Astrocyte (in vitro differentiated cells and primary cell): ENCODE measurements at regions not wholly inside any gene's neighbourhood (a gene's known extent, or its start where the extent isn't known, plus 50 kb on each side); places are given as distances from the start of the nearest gene placed in this dataset.

Source experiments
- DNase-seq: peaks from one replicate; pipeline ENCODE4 v3.0.0-alpha.2; 2010; ENCODE audit warnings: low read depth
- FAIRE-seq: peaks from 2 replicates; lab custom pipeline; 2011; peaks lifted over from hg19 to GRCh38; lab: Jason Lieb, UNC
- H2AFZ ChIP-seq: 2 replicates; pipeline ENCODE4 v1.6.0; 2012; ENCODE audit warnings: low read depth, low read length, inconsistent platforms
- H3K27ac ChIP-seq: 2 replicates; pipeline ENCODE4 v1.5.1; 2011; ENCODE audit warnings: low read depth, low read length, inconsistent platforms
- H3K27me3 ChIP-seq: 2 replicates; pipeline ENCODE4 v1.6.0; 2011; ENCODE audit warnings: low read length, inconsistent platforms; ENCODE audit not compliant: insufficient read depth
- H3K36me3 ChIP-seq: 2 replicates; pipeline ENCODE4 v1.5.1; 2011; ENCODE audit warnings: low read length, inconsistent platforms; ENCODE audit not compliant: insufficient read depth
- H3K4me1 ChIP-seq: 2 replicates; pipeline ENCODE4 v1.5.1; 2011; ENCODE audit warnings: low read length, inconsistent platforms; ENCODE audit not compliant: insufficient read depth
- H3K4me2 ChIP-seq: 2 replicates; pipeline ENCODE4 v1.6.0; 2012; ENCODE audit warnings: low read length, inconsistent platforms
- H3K4me3 ChIP-seq: 2 replicates; pipeline ENCODE4 v1.5.1; 2011; ENCODE audit warnings: low read depth, mild to moderate bottlenecking, low read length, inconsistent platforms; ENCODE audit not compliant: insufficient read depth
- H3K79me2 ChIP-seq: 2 replicates; pipeline ENCODE4 v1.6.0; 2012; ENCODE audit warnings: mild to moderate bottlenecking, low read length, inconsistent platforms; ENCODE audit not compliant: insufficient read depth
- H3K9ac ChIP-seq: 2 replicates; pipeline ENCODE4 v1.6.0; 2012; ENCODE audit warnings: mild to moderate bottlenecking, low read length, inconsistent platforms
- H3K9me3 ChIP-seq: 2 replicates; pipeline ENCODE4 v1.5.1; 2012; ENCODE audit warnings: low read depth, mild to moderate bottlenecking, low read length, inconsistent platforms; ENCODE audit not compliant: insufficient read depth
- H4K20me1 ChIP-seq: 2 replicates; pipeline ENCODE4 v1.6.0; 2012; ENCODE audit warnings: low read length, inconsistent platforms; ENCODE audit not compliant: insufficient read depth
- H3K27ac Mint-ChIP-seq: one replicate; pipeline ENCODE4 v1.8.0; 2021; ENCODE audit warnings: mild to moderate bottlenecking, mixed read lengths; ENCODE audit not compliant: unreplicated experiment
- H3K27me3 Mint-ChIP-seq: one replicate; pipeline ENCODE4 v1.8.0; 2021; ENCODE audit warnings: low read depth, mixed read lengths; ENCODE audit not compliant: unreplicated experiment
- H3K36me3 Mint-ChIP-seq: one replicate; pipeline ENCODE4 v1.8.0; 2021; ENCODE audit warnings: low read depth, mixed read lengths; ENCODE audit not compliant: unreplicated experiment
- H3K4me1 Mint-ChIP-seq: one replicate; pipeline ENCODE4 v1.8.0; 2021; ENCODE audit warnings: low read depth, mixed read lengths; ENCODE audit not compliant: unreplicated experiment
- H3K4me3 Mint-ChIP-seq: one replicate; pipeline ENCODE4 v1.8.0; 2021; ENCODE audit warnings: mild to moderate bottlenecking, moderate library complexity, mixed read lengths; ENCODE audit not compliant: unreplicated experiment
- H3K9me3 Mint-ChIP-seq: one replicate; pipeline ENCODE4 v1.8.0; 2021; ENCODE audit warnings: mild to moderate bottlenecking, mixed read lengths; ENCODE audit not compliant: unreplicated experiment
- CTCF ChIP-seq: IDR thresholded peaks from 2 replicates; pipeline ENCODE4 v1.5.1; 2011; ENCODE audit warnings: low read depth, mild to moderate bottlenecking, inconsistent platforms, low read length, moderate library complexity; ENCODE audit not compliant: insufficient read depth
- EZH2 ChIP-seq: IDR thresholded peaks from 2 replicates; pipeline ENCODE4 v1.6.1; 2012; ENCODE audit warnings: mild to moderate bottlenecking, low read length, inconsistent platforms; ENCODE audit not compliant: insufficient read depth

DNA sequence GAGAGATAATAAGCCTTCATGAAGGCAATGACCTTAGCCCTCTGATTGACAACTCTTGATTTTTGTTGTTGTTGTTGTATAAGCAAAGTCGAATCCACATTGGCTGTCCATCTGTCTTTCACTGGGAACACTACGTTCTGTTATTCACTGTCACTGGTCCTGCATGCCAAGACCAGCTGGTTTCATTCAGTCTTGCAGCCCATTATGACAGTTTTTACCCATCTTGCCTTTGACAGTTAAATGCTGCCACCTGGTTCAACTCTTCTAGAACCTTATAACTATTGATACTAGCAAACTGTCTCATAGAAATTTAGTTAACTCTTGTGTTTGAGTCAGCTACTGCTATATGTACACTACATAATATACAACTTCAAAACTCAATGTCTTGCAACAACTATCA lies 382.3 kb upstream of the CDH10 start:
- Histone ChIP-seq H3K27ac (no peak overlapping the region), H3K36me3 (no peaks in the 10 kb centered on the region), H3K9me3 (no peaks in the 10 kb centered on the region), H3K9ac (no peak overlapping the region), H3K27me3 (no peaks in the 10 kb centered on the region), H3K4me2 (no peak overlapping the region), H4K20me1 (no peaks in the 10 kb centered on the region), H3K79me2 (no peaks in the 10 kb centered on the region), H3K4me3 (no peak overlapping the region), H3K4me1 (no peaks in the 10 kb centered on the region), H2AFZ (no peak overlapping the region)
- TF ChIP-seq EZH2: no peak
- TF ChIP-seq CTCF: no peak
- Mint-ChIP-seq H3K9me3 (no peaks in the 10 kb centered on the region), H3K4me1 (no peaks in the 10 kb centered on the region), H3K27ac (no peak overlapping the region), H3K27me3 (no peaks in the 10 kb centered on the region), H3K36me3 (no peaks in the 10 kb centered on the region), H3K4me3 (no peak overlapping the region)
- no peak for FAIRE-seq
- DNase-seq: no peak

DNA sequence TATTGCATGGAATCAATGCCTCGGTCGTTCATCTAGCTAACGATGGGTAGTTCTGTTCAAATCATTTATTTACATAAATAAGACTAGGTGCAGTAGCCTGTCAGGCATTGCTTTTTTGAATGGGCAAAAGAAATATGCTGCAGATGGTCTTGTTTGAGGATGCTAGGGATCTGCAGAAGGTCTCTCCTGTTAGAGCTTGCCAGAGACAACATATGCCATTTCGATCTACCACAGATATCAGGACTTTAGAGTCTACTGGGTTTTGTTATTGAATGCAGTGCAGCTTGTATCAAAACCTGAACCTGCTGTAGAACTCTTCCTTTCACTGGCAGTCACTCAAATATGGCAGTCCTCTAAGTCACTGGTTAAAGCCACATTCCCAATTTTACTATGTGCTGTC lies 381.1 kb upstream of the CDH10 start:
- Histone ChIP-seq H3K4me2 (no peak overlapping the region), H3K4me3 (no peak overlapping the region), H3K36me3 (no peaks in the 10 kb centered on the region), H3K27me3 (no peaks in the 10 kb centered on the region), H3K4me1 (no peaks in the 10 kb centered on the region), H3K79me2 (no peaks in the 10 kb centered on the region), H3K9me3 (no peaks in the 10 kb centered on the region), H2AFZ (no peak overlapping the region), H3K9ac (no peak overlapping the region), H4K20me1 (no peaks in the 10 kb centered on the region), H3K27ac (no peak overlapping the region)
- FAIRE-seq (no peak), DNase-seq (no peak)
- Mint-ChIP-seq H3K9me3 (no peaks in the 10 kb centered on the region), H3K36me3 (no peaks in the 10 kb centered on the region), H3K4me3 (no peak overlapping the region), H3K27me3 (no peaks in the 10 kb centered on the region), H3K4me1 (peaks cover 6% of the 10 kb centered on the region), H3K27ac (no peak overlapping the region)
- TF ChIP-seq CTCF: no peak
- no peak for TF ChIP-seq EZH2

GRCh38 chr5:25020454-25020853 lies 375.7 kb upstream of the CDH10 start:
- Histone ChIP-seq H3K9me3 (no peaks in the 10 kb centered on the region), H3K4me3 (no peak overlapping the region), H3K9ac (no peak overlapping the region), H4K20me1 (no peaks in the 10 kb centered on the region), H3K36me3 (no peaks in the 10 kb centered on the region), H3K4me2 (no peak overlapping the region), H3K27ac (no peak overlapping the region), H3K79me2 (no peaks in the 10 kb centered on the region), H2AFZ (no peak overlapping the region), H3K27me3 (no peaks in the 10 kb centered on the region), H3K4me1 (no peaks in the 10 kb centered on the region)
- H3K27me3 Mint-ChIP-seq: no peaks in the 10 kb centered on the region
- H3K4me1 Mint-ChIP-seq: peaks cover 8% of the 10 kb centered on the region
- H3K27ac Mint-ChIP-seq: no peak overlapping the region
- TF ChIP-seq CTCF (no peak), EZH2 (no peak)
- DNase-seq: no peak
- no peaks in the 10 kb centered on the region for H3K9me3 Mint-ChIP-seq
- FAIRE-seq: no peak
- H3K4me3 Mint-ChIP-seq: no peak overlapping the region
- H3K36me3 Mint-ChIP-seq: no peaks in the 10 kb centered on the region
